HCT116 (cell line): ENCODE measurements at regions not wholly inside any gene's neighbourhood (a gene's known extent, or its start where the extent isn't known, plus 50 kb on each side); places are given as distances from the start of the nearest gene placed in this dataset.

Source experiments
- ATAC-seq: fragments of 200-7000 bp; cut with Tn5 transposase; 2 replicates; pipeline ENCODE4 v1.9.1; 2020; ENCODE audit warnings: mild to moderate bottlenecking, moderate library complexity
- BruUV-seq: library from RNA; stranded (reverse); fragments of 400-500 nt; replicated peaks from 2 replicates; lab custom pipeline; 2021; lab: Mats Ljungman, UMichigan
- CTCF ChIA-PET: fragments of 300-600 bp; sonication (Branson Sonifier 250); formaldehyde crosslinking; loops from one replicate; lab custom pipeline; 2021; ENCODE audit warnings: antibody characterized with exemption; lab: Charles Lee
- POLR2A ChIA-PET: fragments of 300-600, 350-600 bp; sonication (Branson Sonifier 250); formaldehyde crosslinking; loops from one replicate; lab custom pipeline; 2021; ENCODE audit warnings: antibody characterized with exemption; lab: Charles Lee
- RAD21 ChIA-PET, 2 experiments: fragments of 300-600 bp; sonication (Branson Sonifier 250); formaldehyde crosslinking; loops; one replicate each; lab custom pipeline; 2023; ENCODE audit warnings: low total read pairs in 2 of 2; ENCODE audit not compliant: uncharacterized antibody in 2 of 2, unreplicated experiment in 2 of 2, low non-redundant PET in 1 of 2; lab: Charles Lee
- DNase-seq: peaks from one replicate; pipeline ENCODE4 v3.0.0-alpha.2; 2010; ENCODE audit warnings: low read depth, low spot score
- H2AFZ ChIP-seq: fragments of 200-600 bp; shearing (Covaris generic), sonication (generic); 2 replicates; pipeline ENCODE4 v1.6.1; 2017; ENCODE audit warnings: low read depth, mixed run types, mixed read lengths, antibody characterized with exemption, low read length; ENCODE audit not compliant: poor library complexity, severe bottlenecking
- H3K27ac ChIP-seq: 2 replicates; pipeline ENCODE4 v1.5.1; 2012; ENCODE audit warnings: low read depth, low read length
- H3K27me3 ChIP-seq: fragments of 200-600 bp; sonication (generic); 2 replicates; pipeline ENCODE4 v1.6.1; 2016; ENCODE audit warnings: mixed run types, low read length, mixed read lengths; ENCODE audit not compliant: insufficient read depth
- H3K36me3 ChIP-seq, 2 experiments: fragments of 200-500 bp in 1 of 2; fragments of 200-600 bp in 1 of 2; sonication (Bioruptor generic) in 1 of 2; sonication (generic) in 1 of 2; 2 replicates each; pipeline versions ENCODE4 v1.5.1 to v1.6.1; 2014 to 2016; ENCODE audit warnings: low read length in 2 of 2, inconsistent platforms in 1 of 2, mixed read lengths in 1 of 2, mixed run types in 1 of 2; ENCODE audit not compliant: insufficient read depth in 2 of 2, control insufficient read depth in 1 of 2
- H3K4me1 ChIP-seq, 2 experiments: fragments of 200-600 bp in 1 of 2; sonication (generic) in 1 of 2; 2 replicates each; pipeline versions ENCODE4 v1.5.1 to v1.6.1; 2012 to 2017; ENCODE audit warnings: low read length in 2 of 2, inconsistent platforms in 1 of 2, mild to moderate bottlenecking in 1 of 2, mixed read lengths in 1 of 2, mixed run types in 1 of 2, moderate library complexity in 1 of 2; ENCODE audit not compliant: insufficient read depth in 2 of 2, control insufficient read depth in 1 of 2
- H3K4me2 ChIP-seq: fragments of 200-600 bp; sonication (generic); 2 replicates; pipeline ENCODE4 v1.6.1; 2017; ENCODE audit warnings: mixed run types, low read length, mixed read lengths
- H3K4me3 ChIP-seq, 2 experiments: fragments of 200-600 bp in 1 of 2; sonication (generic) in 1 of 2; replicated peaks in 1 of 2; 2 replicates each; pipeline ENCODE4 v1.5.1; 2011 to 2016; ENCODE audit warnings: low read length in 2 of 2, control low read depth in 1 of 2, low read depth in 1 of 2, mild to moderate bottlenecking in 1 of 2, mixed read lengths in 1 of 2, mixed run types in 1 of 2
- H3K79me2 ChIP-seq: fragments of 200-600 bp; sonication (generic); 2 replicates; pipeline ENCODE4 v1.6.1; 2017; ENCODE audit warnings: mild to moderate bottlenecking, mixed run types, low read length, moderate library complexity, mixed read lengths; ENCODE audit not compliant: insufficient read depth
- H3K9ac ChIP-seq: fragments of 200-600 bp; sonication (generic); 2 replicates; pipeline ENCODE4 v1.6.1; 2016; ENCODE audit warnings: low read length, mixed read lengths
- H3K9me2 ChIP-seq: fragments of 200-600 bp; sonication (generic), shearing (Covaris generic); 2 replicates; pipeline ENCODE4 v1.6.1; 2017; ENCODE audit warnings: mixed run types, mild to moderate bottlenecking, moderate library complexity; ENCODE audit not compliant: insufficient read depth
- H3K9me3 ChIP-seq, 2 experiments: fragments of 200-500 bp in 1 of 2; fragments of 200-600 bp in 1 of 2; sonication (Bioruptor generic) in 1 of 2; sonication (generic) in 1 of 2; 2 replicates each; pipeline ENCODE4 v1.6.1; 2014 to 2017; ENCODE audit warnings: low read length in 2 of 2, mixed read lengths in 2 of 2, inconsistent platforms in 1 of 2, low read depth in 1 of 2, mild to moderate bottlenecking in 1 of 2, mixed run types in 1 of 2, moderate library complexity in 1 of 2; ENCODE audit not compliant: control insufficient read depth in 1 of 2, insufficient read depth in 1 of 2
- H4K20me1 ChIP-seq: fragments of 200-600 bp; sonication (generic), shearing (Covaris generic); 2 replicates; pipeline ENCODE4 v1.6.1; 2017; ENCODE audit warnings: mixed run types, mild to moderate bottlenecking, moderate library complexity; ENCODE audit not compliant: insufficient read depth
- EGR1 ChIP-seq: IDR thresholded peaks from 2 replicates; pipeline ENCODE4 v1.6.1; 2012; ENCODE audit warnings: low read depth
- ELF1 ChIP-seq: IDR thresholded peaks from 2 replicates; pipeline ENCODE4 v1.6.1; 2012; ENCODE audit warnings: low read depth, borderline replicate concordance
- EZH2 ChIP-seq: fragments of 200-600 bp; sonication (generic); IDR thresholded peaks from 2 replicates; pipeline ENCODE4 v1.6.1; 2017; ENCODE audit warnings: antibody characterized with exemption, mixed run types
- EZH2phosphoT487 ChIP-seq: fragments of 200-600 bp; IDR thresholded peaks from 2 replicates; pipeline ENCODE4 v1.6.1; 2018; ENCODE audit warnings: antibody characterized with exemption, borderline replicate concordance
- POLR2A ChIP-seq: IDR thresholded peaks from 2 replicates; pipeline ENCODE4 v1.7.0; 2011; ENCODE audit warnings: borderline replicate concordance; ENCODE audit not compliant: insufficient read depth, insufficient read length; ENCODE audit errors: extremely low read depth
- POLR2AphosphoS5 ChIP-seq: IDR thresholded peaks from 2 replicates; pipeline ENCODE4 v1.6.1; 2011; ENCODE audit warnings: mild to moderate bottlenecking, low read depth, low read length, moderate library complexity
- RAD21 ChIP-seq: IDR thresholded peaks from 2 replicates; pipeline ENCODE4 v1.6.1; 2012; ENCODE audit warnings: low read depth, mild to moderate bottlenecking
- ZNF274 ChIP-seq: fragments of 200-500 bp; sonication (Bioruptor generic); IDR thresholded peaks from 2 replicates; pipeline ENCODE4 v1.6.1; 2014; ENCODE audit warnings: mild to moderate bottlenecking, low read depth, low read length, inconsistent platforms
- intact Hi-C: fragments of 100-400 bp; cut with micrococcal nuclease; formaldehyde crosslinking; loops from 2 replicates; pipeline ENCODE4 v1.10.0; 2022
- TF ChIP-seq, protein P1 (sequence below): IDR thresholded peaks from 2 replicates; pipeline ENCODE4 v1.6.1; 2012; ENCODE audit warnings: low read depth
- TF ChIP-seq, protein P2 (sequence below): IDR thresholded peaks from 2 replicates; pipeline ENCODE4 v1.6.1; 2011; ENCODE audit warnings: mild to moderate bottlenecking, low read length, moderate library complexity; ENCODE audit not compliant: insufficient replicate concordance; ENCODE audit errors: extremely low read depth

DNA sequence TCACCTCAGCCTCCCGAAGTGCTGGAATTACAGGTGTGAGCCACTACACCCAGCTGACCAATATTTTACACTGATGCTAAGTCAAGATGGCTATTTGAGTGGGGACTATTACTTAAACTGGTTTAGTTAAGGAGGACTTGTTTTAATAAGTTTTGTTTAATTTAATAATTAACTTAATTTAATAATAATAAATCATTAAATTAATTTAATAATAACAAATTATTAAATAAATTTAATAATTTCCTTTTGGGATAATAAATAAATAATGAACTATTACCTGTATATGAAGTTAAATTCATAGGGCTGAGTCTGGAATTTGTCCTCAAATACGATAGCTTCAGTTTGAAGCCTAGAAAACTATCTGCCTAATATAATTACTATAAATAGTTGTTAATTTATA is 665.1 kb upstream of the COX7C start:
- no peak overlapping the region for H3K9ac ChIP-seq
- H4K20me1 ChIP-seq, result no peaks in the 10 kb centered on the region
- no TSS peak for BruUV-seq
- H3K4me1 ChIP-seq, result no peaks in the 10 kb centered on the region
- no peaks in the 10 kb centered on the region for H3K9me3 ChIP-seq
- no peaks in the 10 kb centered on the region for H3K79me2 ChIP-seq
- H3K4me2 ChIP-seq, result no peak overlapping the region
- ATAC-seq (no peak), DNase-seq (no peak)
- H3K27ac ChIP-seq, result no peak overlapping the region
- no peak for TF ChIP-seq ZNF274
- no peak for TF ChIP-seq EZH2phosphoT487
- TF ChIP-seq EZH2, result no peak
- TF ChIP-seq RAD21, result no peak
- TF ChIP-seq ELF1, result no peak
- TF ChIP-seq POLR2A, result no peak
- TF ChIP-seq, protein P1, sequence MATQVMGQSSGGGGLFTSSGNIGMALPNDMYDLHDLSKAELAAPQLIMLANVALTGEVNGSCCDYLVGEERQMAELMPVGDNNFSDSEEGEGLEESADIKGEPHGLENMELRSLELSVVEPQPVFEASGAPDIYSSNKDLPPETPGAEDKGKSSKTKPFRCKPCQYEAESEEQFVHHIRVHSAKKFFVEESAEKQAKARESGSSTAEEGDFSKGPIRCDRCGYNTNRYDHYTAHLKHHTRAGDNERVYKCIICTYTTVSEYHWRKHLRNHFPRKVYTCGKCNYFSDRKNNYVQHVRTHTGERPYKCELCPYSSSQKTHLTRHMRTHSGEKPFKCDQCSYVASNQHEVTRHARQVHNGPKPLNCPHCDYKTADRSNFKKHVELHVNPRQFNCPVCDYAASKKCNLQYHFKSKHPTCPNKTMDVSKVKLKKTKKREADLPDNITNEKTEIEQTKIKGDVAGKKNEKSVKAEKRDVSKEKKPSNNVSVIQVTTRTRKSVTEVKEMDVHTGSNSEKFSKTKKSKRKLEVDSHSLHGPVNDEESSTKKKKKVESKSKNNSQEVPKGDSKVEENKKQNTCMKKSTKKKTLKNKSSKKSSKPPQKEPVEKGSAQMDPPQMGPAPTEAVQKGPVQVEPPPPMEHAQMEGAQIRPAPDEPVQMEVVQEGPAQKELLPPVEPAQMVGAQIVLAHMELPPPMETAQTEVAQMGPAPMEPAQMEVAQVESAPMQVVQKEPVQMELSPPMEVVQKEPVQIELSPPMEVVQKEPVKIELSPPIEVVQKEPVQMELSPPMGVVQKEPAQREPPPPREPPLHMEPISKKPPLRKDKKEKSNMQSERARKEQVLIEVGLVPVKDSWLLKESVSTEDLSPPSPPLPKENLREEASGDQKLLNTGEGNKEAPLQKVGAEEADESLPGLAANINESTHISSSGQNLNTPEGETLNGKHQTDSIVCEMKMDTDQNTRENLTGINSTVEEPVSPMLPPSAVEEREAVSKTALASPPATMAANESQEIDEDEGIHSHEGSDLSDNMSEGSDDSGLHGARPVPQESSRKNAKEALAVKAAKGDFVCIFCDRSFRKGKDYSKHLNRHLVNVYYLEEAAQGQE, result no peak
- TF ChIP-seq, protein P2, sequence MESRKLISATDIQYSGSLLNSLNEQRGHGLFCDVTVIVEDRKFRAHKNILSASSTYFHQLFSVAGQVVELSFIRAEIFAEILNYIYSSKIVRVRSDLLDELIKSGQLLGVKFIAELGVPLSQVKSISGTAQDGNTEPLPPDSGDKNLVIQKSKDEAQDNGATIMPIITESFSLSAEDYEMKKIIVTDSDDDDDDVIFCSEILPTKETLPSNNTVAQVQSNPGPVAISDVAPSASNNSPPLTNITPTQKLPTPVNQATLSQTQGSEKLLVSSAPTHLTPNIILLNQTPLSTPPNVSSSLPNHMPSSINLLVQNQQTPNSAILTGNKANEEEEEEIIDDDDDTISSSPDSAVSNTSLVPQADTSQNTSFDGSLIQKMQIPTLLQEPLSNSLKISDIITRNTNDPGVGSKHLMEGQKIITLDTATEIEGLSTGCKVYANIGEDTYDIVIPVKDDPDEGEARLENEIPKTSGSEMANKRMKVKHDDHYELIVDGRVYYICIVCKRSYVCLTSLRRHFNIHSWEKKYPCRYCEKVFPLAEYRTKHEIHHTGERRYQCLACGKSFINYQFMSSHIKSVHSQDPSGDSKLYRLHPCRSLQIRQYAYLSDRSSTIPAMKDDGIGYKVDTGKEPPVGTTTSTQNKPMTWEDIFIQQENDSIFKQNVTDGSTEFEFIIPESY, result no peak
- TF ChIP-seq EGR1, result no peak
- TF ChIP-seq POLR2AphosphoS5, result no peak
- no peak overlapping the region for H2AFZ ChIP-seq
- ChIA-PET RAD21 (no interaction called here), POLR2A (no interaction called here), CTCF (no interaction called here)
- H3K9me2 ChIP-seq, result no peaks in the 10 kb centered on the region
- H3K36me3 ChIP-seq, result no peaks in the 10 kb centered on the region
- H3K27me3 ChIP-seq, result no peaks in the 10 kb centered on the region
- no peak overlapping the region for H3K4me3 ChIP-seq
- intact Hi-C loops, result no loop called here
